GM18520 (cell line): ENCODE measurements at regions not wholly inside any gene's neighbourhood (a gene's known extent, or its start where the extent isn't known, plus 50 kb on each side); places are given as distances from the start of the nearest gene placed in this dataset.
"Not testable (repeated sequence)": the region's sequence is repeated elsewhere in the genome, so short reads cannot be mapped to it uniquely, and the experiment has no call there.

ENCODE experiments used
- ATAC-seq: cut with Tn5 transposase; IDR thresholded peaks from one replicate; pipeline ENCODE4 v1.9.1; 2021; ENCODE audit not compliant: unreplicated experiment

- ATAC-seq, result no peak
Measured at GRCh38 chr2:117190856-117191559, 623.5 kb upstream of the DDX18 start.

- no peak for ATAC-seq
Measured at GRCh38 chr2:117195381-117195780, 619.1 kb upstream of the DDX18 start.

GRCh38 chr2:117199511-117199910 lies 615.0 kb upstream of the DDX18 start:
- no peak for ATAC-seq

- ATAC-seq, result no peak
Measured at GRCh38 chr2:117212562-117212961, 601.9 kb upstream of the DDX18 start.

- ATAC-seq, result no peak
Measured at GRCh38 chr2:117217145-117217544, 597.3 kb upstream of the DDX18 start.

- no peak for ATAC-seq
Measured at GRCh38 chr2:117222809-117223208, 591.7 kb upstream of the DDX18 start.

GRCh38 chr2:117232305-117232704 lies 582.2 kb upstream of the DDX18 start:
- ATAC-seq, result no peak

- no peak for ATAC-seq
Measured at GRCh38 chr2:117257362-117257761, 557.1 kb upstream of the DDX18 start.

GRCh38 chr2:117269574-117269973 lies 544.9 kb upstream of the DDX18 start:
- no peak for ATAC-seq

GRCh38 chr2:117271631-117272030 lies 542.9 kb upstream of the DDX18 start:
- ATAC-seq, result no peak

- no peak for ATAC-seq
Measured at GRCh38 chr2:117273009-117273671, 541.4 kb upstream of the DDX18 start.

- no peak for ATAC-seq
Measured at GRCh38 chr2:117293012-117293411, 521.5 kb upstream of the DDX18 start.

- ATAC-seq, result no peak
Measured at GRCh38 chr2:117299451-117299850, 515.0 kb upstream of the DDX18 start.

- ATAC-seq, result no peak
Measured at GRCh38 chr2:117308861-117309770, 505.4 kb upstream of the DDX18 start.

GRCh38 chr2:117321816-117322215 lies 492.7 kb upstream of the DDX18 start:
- ATAC-seq, result no peak

- ATAC-seq, result no peak
Measured at GRCh38 chr2:117323331-117323730, 491.2 kb upstream of the DDX18 start.

- ATAC-seq, result no peak
Measured at GRCh38 chr2:117330641-117331040, 483.9 kb upstream of the DDX18 start.

- no peak for ATAC-seq
Measured at GRCh38 chr2:117335967-117336366, 478.5 kb upstream of the DDX18 start.

- ATAC-seq, result no peak
Measured at GRCh38 chr2:117336496-117336895, 478.0 kb upstream of the DDX18 start.

- ATAC-seq, result not testable (repeated sequence)
Measured at GRCh38 chr2:117337981-117338380, 476.5 kb upstream of the DDX18 start.

- no peak for ATAC-seq
Measured at GRCh38 chr2:117339980-117340379, 474.5 kb upstream of the DDX18 start.

GRCh38 chr2:117341690-117342089 lies 472.8 kb upstream of the DDX18 start:
- ATAC-seq, result no peak
